ENCODE measurements at regions not wholly inside any gene's neighbourhood (a gene's known extent, or its start where the extent isn't known, plus 50 kb on each side); places are given as distances from the start of the nearest gene placed in this dataset.
"Not testable (repeated sequence)": the region's sequence is repeated elsewhere in the genome, so short reads cannot be mapped to it uniquely, and the experiment has no call there.

- no peak for DNase-seq
Measured at GRCh38 chr10:52368725-52369124, 54.6 kb downstream of the DKK1 start.

DNA sequence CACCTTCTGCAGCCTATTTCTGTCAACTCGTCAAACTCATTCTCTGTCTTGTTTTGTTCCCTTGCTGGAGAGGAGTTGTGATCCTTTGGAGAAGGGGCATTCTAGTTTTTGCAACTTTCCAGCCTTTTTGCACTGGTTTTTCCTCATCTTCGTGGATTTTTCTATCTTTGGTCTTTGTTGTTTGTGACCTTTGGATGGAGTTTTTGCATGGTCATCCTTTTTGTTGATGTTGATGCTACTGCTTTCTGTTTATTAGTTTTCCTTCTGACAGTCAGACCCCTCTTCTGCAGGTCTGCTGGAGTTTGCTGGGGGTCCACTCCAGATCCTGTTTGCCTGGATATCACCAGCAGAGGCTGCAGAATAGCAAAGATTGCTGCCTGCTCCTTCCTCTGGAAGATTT is 60.1 kb downstream of the DKK1 start:
- not testable (repeated sequence) for DNase-seq

DNA sequence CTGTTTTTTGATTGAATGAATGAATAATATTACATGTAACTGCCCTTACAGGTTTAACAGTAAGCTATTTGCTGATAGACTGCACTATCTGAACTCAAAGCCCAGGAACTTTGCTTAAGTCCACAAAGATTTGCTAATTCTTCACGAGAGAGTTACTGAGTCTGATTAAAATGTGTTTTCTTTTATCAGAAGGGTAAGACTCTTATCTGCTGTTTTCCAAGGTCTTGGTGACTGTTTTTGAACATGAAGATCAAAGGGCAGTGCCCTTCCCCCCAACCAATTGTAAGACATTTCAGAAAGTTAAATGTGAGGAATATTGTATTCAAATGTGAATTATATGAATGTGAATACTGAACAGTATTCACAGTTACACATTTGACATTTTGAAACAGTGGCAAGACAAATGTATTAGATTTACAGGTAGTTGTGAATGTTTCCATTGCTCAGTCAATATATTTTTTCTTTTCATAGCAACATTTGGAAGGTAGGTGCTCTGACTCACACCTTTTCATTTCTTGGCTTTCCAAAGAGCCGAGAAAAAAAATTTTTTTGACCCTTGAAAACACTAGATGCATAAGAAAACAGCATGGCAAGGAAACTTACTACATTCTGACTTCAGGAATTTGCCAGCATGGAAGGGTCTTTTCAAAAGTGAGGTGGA is 62.7 kb downstream of the DKK1 start:
- no peak for DNase-seq

DNA sequence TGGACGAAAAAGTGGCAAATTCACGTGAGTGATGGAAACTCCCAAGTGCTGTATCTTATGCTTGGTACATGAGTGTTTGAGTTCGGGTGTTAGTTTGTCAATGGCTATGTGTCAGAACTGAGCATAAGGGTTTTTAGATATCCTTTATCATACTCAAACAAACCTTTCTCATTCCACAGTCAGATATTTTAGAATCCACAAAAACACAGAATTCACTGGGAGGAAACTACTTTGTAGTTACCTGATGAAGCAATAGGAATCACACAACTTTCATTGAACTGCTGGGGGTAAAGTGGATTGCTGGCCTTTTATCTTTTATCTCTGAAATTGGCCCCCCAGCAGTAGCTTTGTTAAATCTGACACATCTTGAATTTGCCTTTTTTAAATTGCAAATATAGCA is 64.0 kb downstream of the DKK1 start:
- no peak for DNase-seq

- DNase-seq = no peak
Measured at GRCh38 chr10:52379287-52379686, 65.2 kb downstream of the DKK1 start.

- DNase-seq = no peak
Measured at GRCh38 chr10:52383088-52383487, 69.0 kb downstream of the DKK1 start.

GRCh38 chr10:52387744-52388143 is 73.7 kb downstream of the DKK1 start:
- DNase-seq = no peak

DNA sequence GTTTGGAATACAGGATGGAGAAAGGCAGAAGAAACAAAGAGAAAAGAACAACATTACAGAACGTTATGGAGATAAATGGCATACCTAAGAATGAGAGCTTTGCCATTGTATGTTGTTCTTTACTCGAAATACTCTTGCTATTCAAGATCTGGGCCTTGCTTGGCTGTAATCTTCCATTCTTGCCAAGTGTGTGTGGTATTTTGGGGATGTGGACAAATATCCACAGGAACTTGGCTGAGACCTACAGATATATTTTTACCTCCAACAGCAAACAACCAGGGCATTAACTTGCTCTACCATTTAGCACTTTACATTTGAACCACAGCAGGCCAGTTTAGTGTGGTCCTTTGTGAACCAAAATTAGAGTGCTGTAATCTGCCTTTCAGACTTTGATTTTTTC is 76.3 kb downstream of the DKK1 start:
- DNase-seq = no peak

DNA sequence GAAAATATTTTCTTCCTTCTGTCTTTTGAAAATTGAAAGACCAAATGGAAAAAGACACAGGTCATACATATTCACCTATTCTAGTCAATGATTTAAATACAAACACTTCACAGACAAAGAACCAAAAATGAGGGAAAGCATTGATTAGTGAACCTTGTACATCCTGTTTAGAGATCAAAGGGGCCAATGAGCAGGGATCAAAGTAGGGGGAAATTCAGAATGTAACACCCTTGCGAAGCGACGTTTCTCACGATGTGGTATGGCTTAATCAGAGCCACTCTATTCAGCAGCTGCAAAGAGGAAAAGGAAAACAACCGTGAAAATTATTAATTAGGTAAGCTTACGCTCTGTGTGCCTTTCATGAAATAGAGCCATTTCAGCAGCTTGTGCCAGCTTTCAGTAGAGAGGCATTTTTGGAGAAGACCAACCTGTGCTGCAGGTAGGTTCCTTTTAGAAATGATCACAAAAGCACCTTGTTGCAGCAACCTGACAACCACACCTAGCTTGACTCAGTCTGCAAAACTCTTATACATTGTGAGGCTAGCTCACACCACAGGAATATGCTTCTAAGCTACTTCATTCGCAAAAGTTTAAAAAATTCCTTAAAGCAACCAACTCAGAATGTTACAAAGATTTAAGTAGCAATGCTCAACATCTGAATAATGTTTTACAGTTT is 78.0 kb downstream of the DKK1 start:
- no peak for DNase-seq

DNA sequence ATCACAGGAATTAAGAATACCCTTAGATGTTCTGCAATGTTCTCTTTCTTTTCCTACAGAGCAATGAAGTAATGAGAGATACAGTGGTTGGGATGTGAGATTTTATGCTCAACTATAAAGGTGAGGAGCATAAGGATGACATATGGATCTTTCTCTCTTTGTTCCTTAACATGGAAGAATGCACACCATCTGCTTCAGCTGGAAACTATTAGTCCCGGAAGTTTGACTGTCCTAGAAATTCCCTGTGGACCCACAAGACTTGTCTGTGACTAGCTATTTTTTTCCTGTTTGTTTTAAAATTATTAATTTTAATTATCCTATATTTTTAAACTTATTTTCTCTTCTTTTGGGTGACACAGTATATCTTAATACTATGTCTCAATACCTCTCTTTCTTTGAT is 80.2 kb downstream of the DKK1 start:
- no peak for DNase-seq

- no peak for DNase-seq
Measured at GRCh38 chr10:52400562-52400961, 86.5 kb downstream of the DKK1 start.

GRCh38 chr10:52403801-52404200 is 89.7 kb downstream of the DKK1 start:
- DNase-seq = not testable (repeated sequence)

DNA sequence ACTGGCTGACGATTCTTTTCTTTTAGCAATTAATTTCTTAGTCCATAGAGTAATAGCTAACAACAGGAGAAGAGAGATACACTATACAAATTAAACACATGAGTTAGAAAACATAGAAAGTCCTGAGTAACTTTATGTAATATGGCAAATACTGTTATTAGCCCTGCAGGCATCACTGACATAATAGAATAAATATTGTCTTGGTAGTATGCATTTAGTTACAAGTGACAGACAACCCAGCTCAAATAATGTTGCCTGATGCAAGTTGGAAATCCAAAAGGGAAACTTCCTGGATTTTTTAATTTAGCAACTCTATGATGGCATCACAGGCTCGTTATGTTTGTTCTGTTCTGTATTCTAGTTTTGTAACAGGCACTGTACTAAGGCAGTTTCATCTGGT is 95.1 kb downstream of the DKK1 start:
- no peak for DNase-seq

DNA sequence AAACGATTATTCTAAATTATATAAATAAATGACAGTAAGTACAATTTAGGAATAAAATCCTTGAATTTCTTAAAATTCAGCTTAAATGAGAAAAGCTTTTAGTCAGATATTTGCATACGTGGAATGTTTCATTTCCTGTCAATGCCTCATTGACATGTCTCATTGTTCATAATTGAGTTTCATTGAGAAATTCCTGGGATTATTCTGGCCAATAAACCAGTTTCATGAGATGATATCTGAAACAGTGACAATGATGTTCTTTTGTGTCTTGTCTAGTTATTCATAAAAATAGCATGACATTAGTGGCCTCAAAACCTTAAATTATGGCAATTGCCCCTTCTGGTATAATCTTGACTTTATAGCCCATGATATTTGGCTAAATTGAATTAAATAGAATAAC is 95.8 kb downstream of the DKK1 start:
- no peak for DNase-seq

GRCh38 chr10:52410916-52411315 is 96.8 kb downstream of the DKK1 start:
- DNase-seq = no peak

GRCh38 chr10:52419281-52419680 is 105.2 kb downstream of the DKK1 start:
- DNase-seq = no peak

- DNase-seq = no peak
Measured at GRCh38 chr10:52420656-52421055, 106.6 kb downstream of the DKK1 start.

DNA sequence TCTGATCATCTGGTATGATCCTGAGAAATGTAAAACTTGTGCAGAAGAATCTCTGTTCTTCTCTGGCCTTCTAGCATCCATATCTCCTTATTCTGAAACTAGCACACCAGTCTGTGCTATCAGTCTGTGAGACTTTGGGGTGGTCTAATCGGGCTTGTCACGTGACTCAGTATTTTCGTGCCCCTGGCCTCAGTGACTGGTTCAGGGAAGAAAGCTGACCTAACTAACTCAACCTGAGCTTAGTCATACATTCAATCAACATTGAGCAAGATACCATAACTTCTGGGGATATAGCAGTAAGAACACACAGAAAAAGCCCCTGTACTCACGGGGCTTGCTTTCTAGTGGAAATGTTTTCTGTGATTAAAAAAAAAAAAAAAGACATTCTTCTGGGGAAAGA is 109.3 kb downstream of the DKK1 start:
- DNase-seq = no peak

GRCh38 chr10:52424341-52424740 is 110.3 kb downstream of the DKK1 start:
- no peak for DNase-seq

- no peak for DNase-seq
Measured at GRCh38 chr10:52434734-52435133, 120.7 kb downstream of the DKK1 start.

- DNase-seq = no peak
Measured at GRCh38 chr10:52436664-52437063, 122.6 kb downstream of the DKK1 start.

- DNase-seq = no peak
Measured at GRCh38 chr10:52437205-52437646, 123.1 kb downstream of the DKK1 start.

GRCh38 chr10:52438119-52438518 is 124.0 kb downstream of the DKK1 start:
- DNase-seq = no peak

GRCh38 chr10:52440612-52441285 is 126.7 kb downstream of the DKK1 start:
- no peak for DNase-seq

Measured in NCI-H345 (cell line).